ENCODE measurements at regions not wholly inside any gene's neighbourhood (a gene's known extent, or its start where the extent isn't known, plus 50 kb on each side); places are given as distances from the start of the nearest gene placed in this dataset.

- DNase-seq (ENCODE audit: low read depth in 2 of 2), result no peak
These were observed 187.8 kb downstream of the MID1IP1 start for GRCh38 chrX:38989076-38989475.

GRCh38 chrX:38991656-38992440 lies 190.6 kb downstream of the MID1IP1 start:
- no peak for DNase-seq (ENCODE audit: low read depth in 2 of 2)

GRCh38 chrX:38992441-38993096 lies 191.3 kb downstream of the MID1IP1 start:
- DNase-seq (ENCODE audit: low read depth in 2 of 2), result no peak

GRCh38 chrX:38993500-38993899 lies 192.2 kb downstream of the MID1IP1 start:
- DNase-seq (ENCODE audit: low read depth in 2 of 2), result no peak

- DNase-seq (ENCODE audit: low read depth in 2 of 2), result no peak
These were observed 197.8 kb downstream of the MID1IP1 start for GRCh38 chrX:38999099-38999498.

GRCh38 chrX:38999967-39000745 lies 198.9 kb downstream of the MID1IP1 start:
- DNase-seq (ENCODE audit: low read depth in 2 of 2), result no peak

GRCh38 chrX:39000802-39001201 lies 199.5 kb downstream of the MID1IP1 start:
- no peak for DNase-seq (ENCODE audit: low read depth in 2 of 2)

- no peak for DNase-seq (ENCODE audit: low read depth in 2 of 2)
These were observed 201.2 kb downstream of the MID1IP1 start for GRCh38 chrX:39002466-39002865.

GRCh38 chrX:39008549-39008948 lies 207.3 kb downstream of the MID1IP1 start:
- no peak for DNase-seq (ENCODE audit: low read depth in 2 of 2)

- DNase-seq (ENCODE audit: low read depth in 2 of 2), result no peak
These were observed 210.4 kb downstream of the MID1IP1 start for GRCh38 chrX:39011454-39012221.

GRCh38 chrX:39012621-39013111 lies 211.4 kb downstream of the MID1IP1 start:
- no peak for DNase-seq (ENCODE audit: low read depth in 2 of 2)

GRCh38 chrX:39016556-39016955 lies 215.3 kb downstream of the MID1IP1 start:
- no peak for DNase-seq (ENCODE audit: low read depth in 2 of 2)

GRCh38 chrX:39017077-39017476 lies 215.8 kb downstream of the MID1IP1 start:
- no peak for DNase-seq (ENCODE audit: low read depth in 2 of 2)

GRCh38 chrX:39017716-39018115 lies 216.5 kb downstream of the MID1IP1 start:
- DNase-seq (ENCODE audit: low read depth in 2 of 2), result no peak

- DNase-seq (ENCODE audit: low read depth in 2 of 2), result no peak
These were observed 217.3 kb downstream of the MID1IP1 start for GRCh38 chrX:39018541-39018940.

GRCh38 chrX:39019056-39019455 lies 217.8 kb downstream of the MID1IP1 start:
- DNase-seq (ENCODE audit: low read depth in 2 of 2), result no peak

- no peak for DNase-seq (ENCODE audit: low read depth in 2 of 2)
These were observed 218.9 kb downstream of the MID1IP1 start for GRCh38 chrX:39020051-39020669.

GRCh38 chrX:39022106-39022505 lies 220.8 kb downstream of the MID1IP1 start:
- DNase-seq (ENCODE audit: low read depth in 2 of 2), result no peak

GRCh38 chrX:39029221-39029620 lies 228.0 kb downstream of the MID1IP1 start:
- no peak for DNase-seq (ENCODE audit: low read depth in 2 of 2)

- DNase-seq (ENCODE audit: low read depth in 2 of 2), result no peak
These were observed 229.4 kb downstream of the MID1IP1 start for GRCh38 chrX:39030636-39031035.

GRCh38 chrX:39039890-39040289 lies 238.6 kb downstream of the MID1IP1 start:
- DNase-seq (ENCODE audit: low read depth in 2 of 2), result no peak

All from activated CD4-positive, alpha-beta T cell treated with anti-CD3 and anti-CD28 coated beads for 24 hours (primary cell).